HG03342 (cell line): ENCODE measurements at regions not wholly inside any gene's neighbourhood (a gene's known extent, or its start where the extent isn't known, plus 50 kb on each side); places are given as distances from the start of the nearest gene placed in this dataset.
"Not testable (repeated sequence)": the region's sequence is repeated elsewhere in the genome, so short reads cannot be mapped to it uniquely, and the experiment has no call there.

Source experiments
- ATAC-seq: cut with Tn5 transposase; IDR thresholded peaks from one replicate; pipeline ENCODE4 v1.9.1; 2021; ENCODE audit warnings: mild to moderate bottlenecking, moderate library complexity; ENCODE audit not compliant: unreplicated experiment

DNA sequence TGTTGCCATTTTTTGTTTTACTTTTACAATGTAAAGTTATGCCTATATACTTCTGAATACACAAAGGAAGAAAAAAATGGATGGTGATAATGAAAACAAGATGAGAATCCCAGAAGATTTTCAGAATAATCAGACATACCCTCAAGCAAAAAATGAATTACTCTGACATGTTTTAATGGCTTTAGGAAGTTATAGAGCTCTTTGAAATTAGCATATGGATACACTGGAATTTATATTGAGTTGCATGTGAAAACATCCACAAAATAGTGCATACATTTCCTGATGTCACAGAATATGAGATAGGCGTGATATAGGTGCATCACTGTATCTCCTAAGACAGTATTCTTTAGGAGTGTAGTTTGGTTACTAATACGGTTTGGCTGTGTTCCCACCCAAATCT, 351.3 kb downstream of the SLC7A11 start:
- no peak for ATAC-seq

DNA sequence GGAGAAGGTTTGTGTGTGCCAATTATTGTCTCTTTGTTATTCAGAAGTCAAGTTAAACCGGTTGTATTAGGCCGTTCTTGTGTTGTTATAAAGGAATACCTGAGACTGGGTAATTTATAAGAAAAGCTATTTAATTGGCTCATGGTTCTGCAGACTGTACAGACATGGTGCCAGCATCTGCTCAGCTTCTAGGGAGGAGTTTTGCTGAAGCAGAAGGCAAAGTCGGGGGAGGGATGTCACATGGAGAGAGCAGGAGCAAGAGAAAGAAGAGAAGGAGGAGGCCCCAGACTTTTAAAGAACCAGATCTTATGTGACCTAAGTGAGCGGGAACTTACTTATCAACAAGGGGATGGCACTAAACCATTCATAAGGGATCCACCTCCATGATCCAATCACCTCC, 349.3 kb upstream of the PCDH18 start:
- no peak for ATAC-seq

DNA sequence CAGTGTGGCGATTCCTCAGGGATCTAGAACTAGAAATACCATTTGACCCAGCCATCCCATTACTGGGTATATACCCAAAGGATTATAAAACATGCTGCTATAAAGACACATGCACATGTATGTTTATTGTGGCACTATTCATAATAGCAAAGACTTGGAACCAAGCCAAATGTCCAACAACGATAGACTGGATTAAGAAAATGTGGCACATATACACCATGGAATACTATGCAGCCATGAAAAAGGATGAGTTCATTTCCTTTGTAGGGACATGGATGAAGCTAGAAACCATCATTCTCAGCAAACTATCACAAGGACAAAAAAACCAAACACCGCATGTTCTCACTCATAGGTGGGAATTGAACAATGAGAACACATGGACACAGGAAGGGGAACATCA, 335.8 kb upstream of the PCDH18 start:
- ATAC-seq = not testable (repeated sequence)

DNA sequence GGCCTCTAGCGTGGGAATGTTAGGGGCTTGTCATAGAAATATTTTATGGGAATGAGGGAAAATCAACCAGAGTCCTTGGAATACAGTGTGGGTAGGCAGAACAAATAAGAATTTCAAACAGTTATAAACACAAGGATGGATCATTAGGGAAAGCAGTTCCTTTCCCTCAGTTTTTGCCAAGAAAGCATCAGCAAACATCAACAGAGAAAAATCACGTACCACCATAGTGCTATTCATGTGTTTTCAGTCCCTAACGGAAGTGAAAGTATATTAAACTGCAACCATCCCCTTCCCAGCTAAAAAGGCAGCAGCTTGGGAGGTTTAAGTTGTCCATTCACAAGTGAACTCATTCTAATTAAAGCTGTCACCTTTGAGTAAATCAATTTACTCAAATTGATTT, 334.4 kb upstream of the PCDH18 start:
- ATAC-seq = no peak

DNA sequence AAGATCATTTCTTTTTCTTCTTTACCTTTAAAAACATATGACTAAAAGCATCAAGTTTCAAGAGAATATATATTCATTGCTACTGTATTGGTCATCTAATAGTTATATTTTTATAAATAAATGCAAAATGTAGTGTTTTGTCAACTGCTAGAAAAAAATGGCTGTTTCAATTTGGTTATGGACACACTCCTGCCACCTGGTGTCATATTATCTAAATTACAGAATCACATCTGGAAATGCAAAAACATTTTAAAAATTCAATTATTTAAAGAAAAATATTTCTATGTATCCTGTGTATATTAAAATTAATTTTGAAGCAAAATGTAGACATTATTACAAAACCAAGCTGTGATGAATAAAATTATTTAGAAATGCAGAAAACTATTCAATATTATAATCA, 329.4 kb upstream of the PCDH18 start:
- no peak for ATAC-seq

DNA sequence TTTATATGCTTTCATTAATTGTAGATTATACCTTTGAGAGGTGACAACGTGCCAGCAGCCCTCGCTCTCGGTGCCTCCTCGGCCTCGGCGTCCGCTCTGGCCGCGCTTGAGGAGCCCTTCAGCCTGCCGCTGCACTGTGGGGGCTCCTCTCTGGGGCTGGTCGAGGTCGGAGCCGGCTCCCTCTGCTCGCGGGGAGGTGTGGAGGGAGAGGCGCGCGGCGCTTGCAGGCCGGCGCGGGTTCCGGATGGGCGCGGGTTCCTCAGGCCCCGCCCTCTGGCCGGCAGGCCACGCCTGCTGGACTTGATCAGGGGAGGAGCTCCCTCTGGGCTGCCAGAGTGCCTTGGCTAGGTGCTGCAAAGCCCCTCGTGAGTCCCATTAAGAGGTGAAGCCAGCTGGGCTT, 321.1 kb upstream of the PCDH18 start:
- no peak for ATAC-seq

DNA sequence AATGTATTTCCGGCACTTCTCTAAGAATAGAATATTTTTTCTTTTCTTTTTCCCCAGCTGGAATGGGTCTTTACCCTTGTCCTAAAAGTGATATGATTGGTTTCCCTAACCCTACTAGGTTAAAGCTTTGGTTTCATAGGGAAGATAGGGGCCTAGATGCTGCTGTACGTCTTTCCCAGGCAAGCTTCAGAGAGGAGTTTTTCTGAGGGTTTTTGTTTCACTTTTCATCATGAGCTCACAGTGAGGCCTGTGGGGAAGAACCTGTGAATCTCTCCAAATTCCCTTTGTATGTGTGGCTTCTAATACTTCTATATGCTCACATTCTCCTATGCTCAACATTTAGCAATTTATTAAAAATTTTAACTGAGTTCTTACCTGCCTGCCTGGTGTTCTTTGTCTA, 320.0 kb upstream of the PCDH18 start:
- no peak for ATAC-seq

DNA sequence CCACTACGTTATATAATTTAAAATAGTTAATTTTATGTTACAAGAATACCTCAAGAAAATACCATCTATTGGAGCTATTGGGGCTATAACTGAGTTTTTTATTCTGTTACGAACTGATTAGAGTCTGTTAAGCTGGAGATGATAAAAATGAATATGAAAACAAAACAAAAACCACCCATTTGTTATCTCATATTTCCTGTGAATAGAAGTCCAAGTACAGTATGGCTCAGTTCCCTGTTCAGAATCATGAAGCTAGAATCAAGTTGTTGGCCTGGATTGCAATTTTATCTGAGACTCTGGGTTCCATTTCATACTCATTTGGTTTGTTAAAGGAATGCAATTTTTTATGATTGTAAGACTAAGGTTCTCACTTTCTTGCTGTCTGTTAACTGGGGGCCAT, 319.1 kb upstream of the PCDH18 start:
- ATAC-seq = no peak

DNA sequence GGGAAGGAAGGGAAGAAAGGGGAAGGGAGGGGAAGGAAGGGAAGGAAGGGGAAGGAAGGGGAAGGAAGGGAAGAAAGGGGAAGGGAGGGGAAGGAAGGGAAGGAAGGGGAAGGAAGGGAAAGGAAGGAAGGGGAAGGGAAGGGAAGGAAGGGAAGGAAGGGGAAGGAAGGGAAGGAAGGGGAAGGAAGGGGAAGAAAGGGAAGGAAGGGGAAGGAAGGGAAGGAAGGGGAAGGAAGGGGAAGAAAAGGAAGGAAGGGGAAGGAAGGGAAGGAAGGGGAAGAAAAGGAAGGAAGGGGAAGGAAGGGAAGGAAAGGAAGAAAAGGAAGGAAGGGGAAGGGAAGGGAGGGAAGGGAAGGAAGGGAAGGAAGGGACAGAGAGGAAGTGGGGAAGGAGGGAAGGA, 295.7 kb upstream of the PCDH18 start:
- ATAC-seq = not testable (repeated sequence)

DNA sequence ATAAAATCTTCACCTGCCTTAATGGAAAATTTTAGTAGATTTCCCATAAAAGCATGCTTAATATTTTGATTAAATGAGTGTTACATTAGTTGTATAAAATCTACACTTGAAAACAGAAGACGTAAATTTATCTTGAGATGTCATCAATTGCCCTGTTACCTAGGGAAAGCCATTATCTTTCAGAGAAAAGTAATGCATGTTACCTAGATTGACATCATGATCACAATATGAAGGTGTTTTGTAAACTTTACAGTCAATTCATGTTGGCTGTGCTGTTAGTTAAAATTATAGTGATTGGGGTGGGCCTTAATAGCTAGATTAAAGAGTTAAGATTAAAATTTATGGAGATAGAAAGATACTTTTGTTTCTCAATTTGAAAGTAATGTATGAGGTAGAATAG, 293.2 kb upstream of the PCDH18 start:
- ATAC-seq = no peak

DNA sequence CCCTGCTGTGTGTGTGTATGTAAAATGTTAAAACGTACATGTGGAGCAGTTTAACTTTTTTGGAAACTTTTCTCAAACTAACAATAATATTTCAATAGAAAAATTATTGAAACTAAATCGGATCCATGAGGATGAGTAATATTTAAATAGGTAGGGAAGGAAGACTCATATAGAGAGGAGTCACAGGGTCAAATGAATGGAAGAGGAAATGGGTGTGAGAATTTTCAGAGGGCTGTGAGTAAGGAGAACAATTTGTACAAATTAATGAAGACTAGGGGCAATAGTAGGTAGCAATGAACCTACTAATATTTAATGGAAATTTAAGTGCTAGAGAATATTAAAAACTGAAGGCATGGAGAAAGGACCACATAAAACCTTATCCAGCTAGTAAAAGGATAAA, 290.7 kb upstream of the PCDH18 start:
- ATAC-seq = no peak

DNA sequence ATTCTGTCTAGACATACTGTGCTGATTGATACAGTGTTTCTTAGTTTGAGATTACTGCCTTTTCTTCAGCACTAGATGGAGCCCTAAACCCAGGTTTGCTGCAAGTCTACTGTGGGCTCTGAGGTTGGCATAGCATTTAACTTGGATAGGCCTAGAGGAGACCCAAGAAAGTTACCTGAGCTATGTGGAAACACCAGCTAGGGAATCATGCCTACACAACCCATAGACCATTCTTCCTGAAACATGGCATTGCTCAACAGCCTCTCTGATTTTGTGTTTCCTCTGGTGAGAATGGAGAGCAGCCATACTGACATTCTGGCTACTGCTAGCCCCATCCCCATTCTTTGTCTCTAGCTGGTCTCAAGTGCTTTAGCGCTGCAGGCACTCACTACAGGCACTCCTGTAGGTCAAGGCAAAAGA, 287.7 kb upstream of the PCDH18 start:
- peak; percentile 92 for ATAC-seq

DNA sequence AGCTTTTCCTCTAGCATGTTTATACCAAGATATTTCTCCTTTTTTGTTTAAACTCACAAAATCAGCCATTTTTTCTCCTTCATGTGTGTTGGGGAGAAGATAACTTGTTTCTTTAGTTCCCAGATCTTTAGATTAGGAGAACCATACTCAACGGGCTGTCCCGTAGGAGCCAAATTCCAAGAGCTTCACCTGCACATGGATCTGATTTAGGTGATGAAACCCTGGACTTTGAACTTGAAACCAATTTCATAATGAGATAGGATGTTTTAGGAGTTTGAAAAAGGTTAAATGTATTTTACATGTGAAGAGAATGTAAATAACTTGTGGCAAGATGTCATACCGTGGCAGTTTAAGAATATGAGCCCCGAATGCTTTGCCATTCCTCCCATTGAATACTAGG, 280.0 kb upstream of the PCDH18 start:
- ATAC-seq = no peak

DNA sequence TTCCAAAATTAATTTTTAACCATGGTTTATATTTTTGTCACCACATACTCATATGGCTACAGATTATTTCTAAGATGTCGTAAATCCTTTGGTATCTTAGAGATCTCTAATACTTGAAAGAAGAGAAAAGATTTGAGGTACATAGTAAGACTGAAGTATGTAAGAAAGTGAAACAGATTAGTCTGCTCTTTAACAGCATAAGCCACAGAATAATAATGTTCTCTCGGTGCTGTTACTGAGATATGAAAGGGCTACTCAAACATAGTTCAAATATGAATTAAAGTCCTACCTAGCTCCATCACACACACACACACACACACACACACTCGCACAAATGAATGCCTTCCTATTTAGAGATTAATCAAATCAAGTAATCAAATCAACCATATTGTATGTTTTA, 274.1 kb upstream of the PCDH18 start:
- ATAC-seq = no peak

DNA sequence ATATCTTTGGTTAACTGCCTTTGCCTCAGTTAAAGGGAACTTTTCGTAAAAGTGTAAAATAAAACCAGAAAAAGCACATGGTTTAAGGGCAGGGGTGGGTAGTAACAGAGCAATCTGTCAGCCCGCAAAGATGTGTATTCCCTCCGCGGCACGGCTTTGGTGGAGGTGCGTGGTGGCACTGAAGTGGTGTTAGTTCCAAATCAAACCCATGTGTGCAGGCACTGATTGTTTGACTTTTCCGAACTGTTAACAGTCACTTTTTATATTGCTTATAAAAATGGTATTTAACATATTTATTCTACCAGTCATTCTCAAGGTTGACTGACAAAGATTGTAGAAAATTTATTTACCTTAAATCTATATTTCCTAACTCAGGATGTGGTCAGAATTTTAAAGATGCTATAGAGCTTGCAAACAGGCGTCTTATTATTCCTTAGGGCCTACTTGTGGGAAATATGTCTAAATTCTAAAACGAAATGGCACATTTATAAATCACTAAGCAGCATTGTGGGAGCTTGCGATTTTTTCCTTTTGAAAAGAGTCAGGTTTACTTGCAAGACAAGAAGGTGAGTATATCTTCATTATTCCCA, 272.7 kb upstream of the PCDH18 start:
- no peak for ATAC-seq

DNA sequence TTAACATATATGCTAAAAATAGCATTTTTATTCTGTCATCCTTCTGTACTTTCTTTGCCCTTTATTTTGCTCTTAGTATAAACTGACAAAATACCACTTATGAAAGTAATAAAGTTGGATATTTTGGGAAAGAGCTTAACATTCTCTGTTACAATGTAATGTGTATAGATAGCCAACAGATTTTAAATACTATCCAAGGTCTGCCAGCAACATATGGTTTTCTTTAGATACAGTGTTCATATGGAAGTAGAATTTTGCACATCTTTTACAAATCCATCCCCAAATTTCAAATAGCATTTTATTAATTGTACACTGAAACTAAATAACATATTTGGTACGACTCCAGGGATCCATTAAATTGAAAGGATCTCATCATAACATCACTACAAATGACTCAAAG, 268.6 kb upstream of the PCDH18 start:
- ATAC-seq = no peak

DNA sequence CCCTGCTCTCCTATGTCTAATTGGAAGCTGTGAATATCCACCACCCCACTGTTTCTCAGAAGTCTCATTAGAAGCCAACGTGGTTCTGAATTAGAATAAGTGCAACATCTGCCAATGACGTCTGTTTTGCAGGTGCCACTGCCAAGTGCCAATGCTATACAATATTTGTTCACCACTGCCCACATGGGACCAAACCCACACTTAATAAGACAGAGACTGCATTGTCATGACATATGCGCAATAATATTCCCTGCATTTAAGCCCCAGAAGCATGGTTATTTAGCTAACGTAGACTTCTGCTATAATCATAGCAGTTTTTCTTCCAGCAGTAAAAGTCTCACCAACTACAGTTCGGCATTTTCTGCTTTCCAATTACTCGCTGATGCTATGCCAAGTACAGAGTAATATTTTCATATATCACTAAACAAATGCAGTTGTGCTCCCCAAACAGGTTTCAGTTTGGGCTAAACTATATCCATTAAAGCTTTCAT, 262.5 kb upstream of the PCDH18 start:
- ATAC-seq = no peak

DNA sequence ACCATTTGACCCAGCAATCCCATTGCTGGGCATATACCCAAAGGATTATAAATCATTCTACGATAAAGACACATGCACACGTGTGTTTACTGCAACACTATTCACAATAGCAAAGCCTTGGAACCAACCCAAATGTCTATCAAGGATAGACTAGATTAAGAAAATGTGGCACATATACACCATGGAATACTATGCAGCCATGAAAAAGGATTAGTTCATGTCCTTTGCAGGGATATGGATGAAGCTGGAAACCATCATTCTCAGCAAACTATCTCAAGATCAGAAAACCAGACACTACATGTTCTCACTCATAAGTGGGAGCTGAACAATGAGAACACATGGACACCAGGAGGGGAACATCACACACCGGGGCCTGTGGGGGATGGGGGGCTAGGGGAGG, 257.0 kb upstream of the PCDH18 start:
- ATAC-seq = not testable (repeated sequence)

DNA sequence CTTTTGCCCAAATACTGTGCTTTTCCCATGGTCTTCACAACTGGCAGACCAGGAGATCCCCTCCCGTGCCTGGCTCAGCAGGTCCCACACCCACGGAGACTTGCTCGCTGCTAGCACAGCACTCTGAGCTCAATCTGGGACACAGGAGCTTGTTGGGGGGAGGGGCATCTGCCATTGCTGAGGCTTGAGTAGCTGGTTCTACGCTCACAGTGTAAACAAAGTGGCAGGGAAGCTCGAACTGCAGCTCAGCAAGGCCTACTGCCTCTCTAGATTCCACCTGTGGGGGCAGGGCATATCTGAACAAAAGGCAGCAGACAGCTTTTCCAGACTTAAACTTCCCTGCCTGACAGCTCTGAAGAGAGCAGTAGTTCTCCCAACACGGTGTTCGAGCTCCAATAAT, 251.6 kb upstream of the PCDH18 start:
- ATAC-seq = not testable (repeated sequence)

DNA sequence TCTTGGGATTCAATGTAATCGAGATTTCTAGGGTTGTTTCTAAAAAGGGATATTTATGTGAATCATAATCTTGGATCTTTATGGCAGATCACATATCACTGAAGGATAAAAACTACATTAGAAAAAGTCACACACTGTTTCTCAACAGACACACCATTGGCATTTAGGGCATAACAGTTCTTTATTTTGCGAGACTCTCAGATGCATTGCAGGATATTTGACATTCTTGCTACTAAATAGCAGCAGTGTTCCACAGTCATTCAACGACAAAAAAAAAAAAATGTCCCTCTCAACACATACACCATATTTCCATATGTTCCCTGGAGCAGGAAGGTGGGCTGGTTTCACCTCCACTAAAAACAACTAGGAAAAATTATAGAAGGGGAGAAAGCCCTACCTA, 243.4 kb upstream of the PCDH18 start:
- no peak for ATAC-seq

DNA sequence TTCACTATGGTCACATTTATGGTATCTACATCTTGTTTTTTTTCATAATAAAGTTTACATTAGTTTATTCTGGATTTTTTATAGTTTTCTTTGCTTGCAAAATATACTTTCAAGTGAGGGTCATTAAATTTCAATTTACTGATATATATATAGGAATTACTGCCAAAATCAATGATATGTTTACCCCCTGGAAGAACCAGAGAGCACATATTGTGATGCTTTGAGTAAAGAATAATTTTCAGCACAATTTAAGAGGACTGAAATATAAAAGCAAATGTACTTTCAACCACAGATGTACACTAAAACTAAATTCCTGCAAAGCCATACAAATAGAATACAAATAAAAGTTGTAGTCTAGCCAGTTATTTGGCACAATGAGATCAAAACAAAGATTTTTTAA, 242.2 kb upstream of the PCDH18 start:
- no peak for ATAC-seq

DNA sequence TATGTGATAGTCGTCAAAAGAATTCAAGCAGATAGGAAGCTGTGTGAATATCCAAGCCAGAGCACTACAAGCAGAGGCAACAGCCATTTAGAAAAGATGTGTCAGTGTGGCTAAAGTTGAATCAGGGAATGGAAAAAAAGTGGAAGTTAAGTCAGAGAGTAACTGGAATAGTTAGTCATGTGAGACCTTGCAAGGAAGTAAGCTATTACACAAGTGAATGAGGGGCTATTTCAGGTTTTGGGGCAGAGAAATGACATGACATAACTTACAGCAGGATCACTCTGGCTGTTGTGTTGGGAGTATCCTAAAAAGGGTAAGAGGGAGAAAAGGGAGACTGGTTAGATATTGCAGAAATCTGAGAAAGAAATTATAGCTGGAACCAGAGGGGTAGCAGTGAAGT, 236.6 kb upstream of the PCDH18 start:
- no peak for ATAC-seq

DNA sequence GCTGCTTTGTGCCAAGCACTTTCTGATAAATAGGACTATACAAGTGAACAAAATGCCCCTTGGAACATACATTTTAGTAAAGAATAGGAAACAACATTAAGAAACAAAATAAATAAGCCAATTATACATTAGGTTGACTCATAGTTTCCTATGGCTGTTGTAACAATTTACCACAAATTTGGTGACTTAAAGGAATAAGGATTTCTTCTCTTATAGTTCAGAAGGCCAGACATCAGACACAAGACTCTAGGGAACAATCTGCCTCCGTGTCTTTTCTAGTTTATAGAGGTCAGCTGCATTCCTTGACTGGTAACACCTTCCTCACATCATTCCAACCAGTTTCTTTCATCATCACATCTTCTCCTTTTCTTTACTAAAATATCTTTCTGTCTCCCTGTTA, 235.9 kb upstream of the PCDH18 start:
- ATAC-seq = no peak
